GM18858 (cell line): ENCODE measurements at regions not wholly inside any gene's neighbourhood (a gene's known extent, or its start where the extent isn't known, plus 50 kb on each side); places are given as distances from the start of the nearest gene placed in this dataset.

Source experiments
- ATAC-seq: cut with Tn5 transposase; IDR thresholded peaks from one replicate; pipeline ENCODE4 v1.9.1; 2021; ENCODE audit not compliant: unreplicated experiment

GRCh38 chr4:33339762-33340161 lies 2619.6 kb downstream of the PCDH7 start:
- no peak for ATAC-seq

- no peak for ATAC-seq
Measured at GRCh38 chr4:33340168-33340567, 2620.0 kb downstream of the PCDH7 start.

GRCh38 chr4:33349376-33349775 lies 2629.2 kb downstream of the PCDH7 start:
- no peak for ATAC-seq

GRCh38 chr4:33357121-33357520 lies 2637.0 kb downstream of the PCDH7 start:
- no peak for ATAC-seq

- ATAC-seq: no peak
Measured at GRCh38 chr4:33369446-33369845, 2649.3 kb downstream of the PCDH7 start.

- ATAC-seq: no peak
Measured at GRCh38 chr4:33381816-33382215, 2661.6 kb downstream of the PCDH7 start.

- no peak for ATAC-seq
Measured at GRCh38 chr4:33386764-33387163, 2666.6 kb downstream of the PCDH7 start.

GRCh38 chr4:33390976-33391375 lies 2670.8 kb downstream of the PCDH7 start:
- no peak for ATAC-seq

- ATAC-seq: no peak
Measured at GRCh38 chr4:33395731-33396485, 2675.7 kb downstream of the PCDH7 start.

GRCh38 chr4:33400504-33400903 lies 2680.3 kb downstream of the PCDH7 start:
- no peak for ATAC-seq

- ATAC-seq: no peak
Measured at GRCh38 chr4:33407496-33407895, 2687.3 kb downstream of the PCDH7 start.

GRCh38 chr4:33411182-33411581 lies 2691.0 kb downstream of the PCDH7 start:
- no peak for ATAC-seq

- ATAC-seq: no peak
Measured at GRCh38 chr4:33421887-33422286, 2701.7 kb downstream of the PCDH7 start.

GRCh38 chr4:33422656-33423055 lies 2702.5 kb downstream of the PCDH7 start:
- no peak for ATAC-seq

GRCh38 chr4:33425936-33426335 lies 2705.8 kb downstream of the PCDH7 start:
- no peak for ATAC-seq

GRCh38 chr4:33427676-33428075 lies 2707.5 kb downstream of the PCDH7 start:
- no peak for ATAC-seq

- no peak for ATAC-seq
Measured at GRCh38 chr4:33429971-33430370, 2709.8 kb downstream of the PCDH7 start.

GRCh38 chr4:33437406-33437805 lies 2717.2 kb downstream of the PCDH7 start:
- no peak for ATAC-seq

- ATAC-seq: no peak
Measured at GRCh38 chr4:33446953-33447352, 2726.8 kb downstream of the PCDH7 start.

GRCh38 chr4:33448948-33449347 lies 2728.8 kb downstream of the PCDH7 start:
- ATAC-seq: no peak

GRCh38 chr4:33453436-33453835 lies 2733.3 kb downstream of the PCDH7 start:
- ATAC-seq: no peak

- no peak for ATAC-seq
Measured at GRCh38 chr4:33453916-33454315, 2733.7 kb downstream of the PCDH7 start.

- no peak for ATAC-seq
Measured at GRCh38 chr4:33465565-33465964, 2745.4 kb downstream of the PCDH7 start.
